Erythroblast (primary cell): ENCODE measurements at regions not wholly inside any gene's neighbourhood (a gene's known extent, or its start where the extent isn't known, plus 50 kb on each side); places are given as distances from the start of the nearest gene placed in this dataset.

Experiments used
- GATA1 ChIP-seq: IDR thresholded peaks from 2 replicates; pipeline ENCODE4 v1.6.1; 2011; ENCODE audit warnings: low read depth, mild to moderate bottlenecking, control low read depth, low read length, moderate library complexity
- POLR2A ChIP-seq: IDR thresholded peaks from 2 replicates; pipeline ENCODE4 v1.6.1; 2011; ENCODE audit warnings: mild to moderate bottlenecking, low read length

- no peak for TF ChIP-seq POLR2A
- TF ChIP-seq GATA1 = no peak
Measured at GRCh38 chr10:21055339-21056135, 158.4 kb upstream of the NEBL start.
